ENCODE measurements at regions not wholly inside any gene's neighbourhood (a gene's known extent, or its start where the extent isn't known, plus 50 kb on each side); places are given as distances from the start of the nearest gene placed in this dataset.

DNA sequence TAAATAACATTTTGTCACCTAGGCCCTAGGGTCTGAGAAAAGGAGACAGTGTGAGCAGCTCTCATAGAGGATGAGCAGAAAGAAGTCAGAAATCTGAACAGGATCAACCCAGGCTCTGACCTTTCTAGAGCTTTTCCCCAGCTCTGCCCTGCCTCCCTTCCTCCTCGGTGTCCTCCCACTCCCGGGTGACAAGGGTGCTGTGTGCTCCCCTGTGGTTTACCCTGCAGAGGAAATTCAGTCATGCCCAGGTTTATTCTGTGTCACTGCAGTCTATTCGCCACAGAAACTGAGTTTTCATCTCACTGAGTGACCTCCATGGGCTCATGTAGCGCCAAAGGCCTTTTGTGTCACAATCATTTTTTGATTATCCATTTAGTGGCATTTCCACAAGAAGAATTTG, 76.6 kb downstream of the IL12A start:
- Histone ChIP-seq H3K79me2 (ENCODE audit: control insufficient read depth, insufficient read depth, low read length) (no peaks in the 10 kb centered on the region), H3K9ac (ENCODE audit: insufficient read depth in 1 of 2, low read depth in 2 of 2, low read length in 2 of 2) (no peak overlapping the region), H3K9me1 (ENCODE audit: control insufficient read depth, insufficient read depth, low read length) (no peaks in the 10 kb centered on the region), H3K27me3 (ENCODE audit: control insufficient read depth in 2 of 2, insufficient read depth in 2 of 2, low read length in 2 of 2) (peaks cover under 1 to 7% of the 10 kb centered on the region in 2 experiments; a peak in 3 of 5 replicates), H3K9me3 (replicated peaks; ENCODE audit: control insufficient read depth, insufficient read depth, low read depth, low read length) (no peaks in the 10 kb centered on the region), H2AFZ (ENCODE audit: low read depth, low read length) (no peak overlapping the region), H3K27ac (ENCODE audit: extremely low read depth, low read depth, low read length) (no peak overlapping the region), H3K4me3 (no peak overlapping the region), H3K36me3 (ENCODE audit: control insufficient read depth, insufficient read depth, low read length) (no peaks in the 10 kb centered on the region), H3K4me1 (replicated peaks in 1 of 2; ENCODE audit: control insufficient read depth in 2 of 2, insufficient read depth in 2 of 2, low read length in 2 of 2) (no peaks in the 10 kb centered on the region), H3K4me2 (ENCODE audit: insufficient read depth, low read length) (no peak overlapping the region), H4K20me1 (replicated peaks; ENCODE audit: control insufficient read depth, insufficient read depth, low read length) (no peaks in the 10 kb centered on the region)
- ATAC-seq: no peak
- WGBS (ENCODE audit: insufficient coverage, low coverage, missing lambda C conversion rate): 2% methylated on average over 4 of the region's 4 CpGs
- intact Hi-C loops (cut with micrococcal nuclease): no loop called here
- TF ChIP-seq JUND (IDR thresholded peaks at IDR 0.05; ENCODE audit: borderline replicate concordance, low read depth, low read length): no peak
- no peak for TF ChIP-seq JUND (tag; IDR thresholded peaks at IDR 0.05; ENCODE audit: borderline replicate concordance, low read depth, low read length)
- TF ChIP-seq, protein P1, sequence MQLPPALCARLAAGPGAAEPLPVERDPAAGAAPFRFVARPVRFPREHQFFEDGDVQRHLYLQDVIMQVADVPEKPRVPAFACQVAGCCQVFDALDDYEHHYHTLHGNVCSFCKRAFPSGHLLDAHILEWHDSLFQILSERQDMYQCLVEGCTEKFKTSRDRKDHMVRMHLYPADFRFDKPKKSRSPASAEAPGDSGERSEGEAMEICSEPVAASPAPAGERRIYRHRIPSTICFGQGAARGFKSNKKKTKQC (CRISPR knock-in tag; IDR thresholded peaks at IDR 0.05): no peak
- TF ChIP-seq MAZ (CRISPR knock-in tag; conservative IDR thresholded peaks at IDR 0.05 in 1 of 2, IDR thresholded peaks at IDR 0.05 in 1 of 2): no peak
- in situ Hi-C loops (cut with MboI): no loop called here
- POLR2A ChIA-PET: interaction anchor here (0.9 kb wide), 1 partner anchor 30 kb away, joined by 3 read pairs; no protein-coding TSS in a partner anchor
- DNase-seq (ENCODE audit: extremely low read depth in 1 of 4, low spot score in 3 of 4): no peak
- no TSS peak for BruUV-seq (replicated peaks)
- no peak for FAIRE-seq
- CTCF ChIA-PET (ENCODE audit: low intra/inter-chr PET ratio): no interaction called here

DNA sequence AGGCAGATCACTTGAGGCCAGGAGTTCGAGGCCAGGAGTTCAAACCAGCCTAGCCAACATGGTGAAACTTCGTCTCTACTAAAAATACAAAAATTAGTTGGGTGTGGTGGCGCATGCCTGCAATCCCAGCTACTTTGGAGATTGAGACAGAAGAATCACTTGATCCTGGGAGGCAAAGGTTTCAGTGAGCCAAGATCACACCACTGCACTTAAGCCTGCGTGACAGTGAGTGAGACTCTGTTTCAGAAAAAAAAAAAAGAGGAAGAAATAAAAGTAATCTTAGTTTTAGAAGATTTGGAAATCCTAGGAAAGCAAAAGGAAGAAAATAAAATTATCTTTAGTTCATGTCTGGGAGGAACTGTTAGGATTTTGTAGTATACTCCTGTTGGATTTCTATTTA, 77.2 kb downstream of the IL12A start:
- no peak overlapping the region for H3K27ac ChIP-seq (ENCODE audit: extremely low read depth, low read depth, low read length)
- no peaks in the 10 kb centered on the region for H3K36me3 ChIP-seq (ENCODE audit: control insufficient read depth, insufficient read depth, low read length)
- no peaks in the 10 kb centered on the region for H3K79me2 ChIP-seq (ENCODE audit: control insufficient read depth, insufficient read depth, low read length)
- in situ Hi-C loops (cut with MboI) (no loop called here), intact Hi-C loops (cut with micrococcal nuclease) (no loop called here)
- no peak overlapping the region for H2AFZ ChIP-seq (ENCODE audit: low read depth, low read length)
- no peaks in the 10 kb centered on the region for H3K9me3 ChIP-seq (replicated peaks; ENCODE audit: control insufficient read depth, insufficient read depth, low read depth, low read length)
- no peak for FAIRE-seq
- H4K20me1 ChIP-seq (replicated peaks; ENCODE audit: control insufficient read depth, insufficient read depth, low read length): no peaks in the 10 kb centered on the region
- ATAC-seq: no peak
- ChIA-PET POLR2A (no interaction called here), CTCF (ENCODE audit: low intra/inter-chr PET ratio) (no interaction called here)
- BruUV-seq (replicated peaks): no TSS peak
- H3K4me2 ChIP-seq (ENCODE audit: insufficient read depth, low read length): no peak overlapping the region
- H3K27me3 ChIP-seq (ENCODE audit: control insufficient read depth in 2 of 2, insufficient read depth in 2 of 2, low read length in 2 of 2): peaks cover 2 to 7% of the 10 kb centered on the region in 2 experiments; a peak in 3 of 5 replicates
- H3K4me1 ChIP-seq (replicated peaks in 1 of 2; ENCODE audit: control insufficient read depth in 2 of 2, insufficient read depth in 2 of 2, low read length in 2 of 2): no peaks in the 10 kb centered on the region
- no peak overlapping the region for H3K9ac ChIP-seq (ENCODE audit: insufficient read depth in 1 of 2, low read depth in 2 of 2, low read length in 2 of 2)
- no peak for DNase-seq (ENCODE audit: extremely low read depth in 1 of 4, low spot score in 3 of 4)
- 0% methylated on average over 2 of the region's 4 CpGs for WGBS (ENCODE audit: insufficient coverage, low coverage, missing lambda C conversion rate)
- no peaks in the 10 kb centered on the region for H3K9me1 ChIP-seq (ENCODE audit: control insufficient read depth, insufficient read depth, low read length)
- no peak overlapping the region for H3K4me3 ChIP-seq
- TF ChIP-seq ZNF584 (CRISPR knock-in tag; IDR thresholded peaks at IDR 0.05; ENCODE audit: low read depth) (no peak), SIRT6 (IDR thresholded peaks at IDR 0.05; ENCODE audit: low read depth, low read length) (no peak), SUPT5H (IDR thresholded peaks at IDR 0.05) (no peak), SNRNP70 (optimal IDR thresholded peaks at IDR 0.05; ENCODE audit: low read depth, low read length) (no peak), PHF20 (IDR thresholded peaks at IDR 0.05; ENCODE audit: partially characterized antibody) (no peak), ZNF707 (CRISPR knock-in tag; conservative IDR thresholded peaks at IDR 0.05) (no peak), PTRF (tag; IDR thresholded peaks at IDR 0.05) (no peak), HNRNPL (IDR thresholded peaks at IDR 0.05; ENCODE audit: low read depth, low read length) (no peak)
- TF ChIP-seq, protein P2, sequence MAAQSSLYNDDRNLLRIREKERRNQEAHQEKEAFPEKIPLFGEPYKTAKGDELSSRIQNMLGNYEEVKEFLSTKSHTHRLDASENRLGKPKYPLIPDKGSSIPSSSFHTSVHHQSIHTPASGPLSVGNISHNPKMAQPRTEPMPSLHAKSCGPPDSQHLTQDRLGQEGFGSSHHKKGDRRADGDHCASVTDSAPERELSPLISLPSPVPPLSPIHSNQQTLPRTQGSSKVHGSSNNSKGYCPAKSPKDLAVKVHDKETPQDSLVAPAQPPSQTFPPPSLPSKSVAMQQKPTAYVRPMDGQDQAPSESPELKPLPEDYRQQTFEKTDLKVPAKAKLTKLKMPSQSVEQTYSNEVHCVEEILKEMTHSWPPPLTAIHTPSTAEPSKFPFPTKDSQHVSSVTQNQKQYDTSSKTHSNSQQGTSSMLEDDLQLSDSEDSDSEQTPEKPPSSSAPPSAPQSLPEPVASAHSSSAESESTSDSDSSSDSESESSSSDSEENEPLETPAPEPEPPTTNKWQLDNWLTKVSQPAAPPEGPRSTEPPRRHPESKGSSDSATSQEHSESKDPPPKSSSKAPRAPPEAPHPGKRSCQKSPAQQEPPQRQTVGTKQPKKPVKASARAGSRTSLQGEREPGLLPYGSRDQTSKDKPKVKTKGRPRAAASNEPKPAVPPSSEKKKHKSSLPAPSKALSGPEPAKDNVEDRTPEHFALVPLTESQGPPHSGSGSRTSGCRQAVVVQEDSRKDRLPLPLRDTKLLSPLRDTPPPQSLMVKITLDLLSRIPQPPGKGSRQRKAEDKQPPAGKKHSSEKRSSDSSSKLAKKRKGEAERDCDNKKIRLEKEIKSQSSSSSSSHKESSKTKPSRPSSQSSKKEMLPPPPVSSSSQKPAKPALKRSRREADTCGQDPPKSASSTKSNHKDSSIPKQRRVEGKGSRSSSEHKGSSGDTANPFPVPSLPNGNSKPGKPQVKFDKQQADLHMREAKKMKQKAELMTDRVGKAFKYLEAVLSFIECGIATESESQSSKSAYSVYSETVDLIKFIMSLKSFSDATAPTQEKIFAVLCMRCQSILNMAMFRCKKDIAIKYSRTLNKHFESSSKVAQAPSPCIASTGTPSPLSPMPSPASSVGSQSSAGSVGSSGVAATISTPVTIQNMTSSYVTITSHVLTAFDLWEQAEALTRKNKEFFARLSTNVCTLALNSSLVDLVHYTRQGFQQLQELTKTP (IDR thresholded peaks at IDR 0.05; ENCODE audit: low read depth in 1 of 2, partially characterized antibody in 2 of 2): no peak

Measured in K562 (cell line).